PC-3 (cell line): ENCODE measurements at regions not wholly inside any gene's neighbourhood (a gene's known extent, or its start where the extent isn't known, plus 50 kb on each side); places are given as distances from the start of the nearest gene placed in this dataset.
A peak's percentile ranks its signal among the peaks of the same experiment; 100 is the strongest.

Experiments
- ATAC-seq: fragments of 200-7000 bp; cut with Tn5 transposase; 2 replicates; pipeline ENCODE4 v1.9.1; 2020; ENCODE audit warnings: mild to moderate bottlenecking, moderate library complexity
- BruUV-seq: library from RNA; stranded (reverse); fragments of 400-500 nt; replicated peaks from 2 replicates; lab custom pipeline; 2021; lab: Mats Ljungman, UMichigan
- CTCF ChIA-PET: fragments of 300-600 bp; sonication (Branson Sonifier 250); formaldehyde crosslinking; loops from one replicate; lab custom pipeline; 2022; ENCODE audit warnings: antibody characterized with exemption; lab: Charles Lee
- POLR2A ChIA-PET: fragments of 300-600 bp; sonication (Branson Sonifier 250); formaldehyde crosslinking; loops from one replicate; lab custom pipeline; 2022; ENCODE audit warnings: antibody characterized with exemption; ENCODE audit not compliant: unreplicated experiment; lab: Charles Lee
- DNase-seq: peaks from one replicate; pipeline ENCODE4 v3.0.0-alpha.2; 2015
- H2AFZ ChIP-seq: fragments of 300-600 bp; sonication (generic); 2 replicates; pipeline ENCODE4 v1.6.0; 2016; ENCODE audit warnings: antibody characterized with exemption, low read length
- H3F3A ChIP-seq: fragments of 300-600 bp; sonication (generic); one replicate; pipeline ENCODE4 v1.6.0; 2017; ENCODE audit warnings: antibody characterized with exemption, low read length, control low read depth, mild to moderate bottlenecking; ENCODE audit not compliant: unreplicated experiment
- H3K27ac ChIP-seq: fragments of 300-600 bp; sonication (generic); 2 replicates; pipeline ENCODE4 v1.5.1; 2016; ENCODE audit warnings: mild to moderate bottlenecking, low read length
- H3K27me3 ChIP-seq: fragments of 300-600 bp; sonication (generic); 2 replicates; pipeline ENCODE4 v1.6.1; 2016; ENCODE audit warnings: low read length, mixed read lengths
- H3K36me3 ChIP-seq: fragments of 300-600 bp; sonication (generic); 2 replicates; pipeline ENCODE4 v1.6.1; 2016; ENCODE audit warnings: low read depth, mixed run types, low read length, mixed read lengths
- H3K4me1 ChIP-seq: fragments of 300-600 bp; sonication (generic); 2 replicates; pipeline ENCODE4 v1.5.1; 2016; ENCODE audit warnings: low read length; ENCODE audit not compliant: insufficient read depth
- H3K4me2 ChIP-seq: fragments of 300-600 bp; sonication (generic); 2 replicates; pipeline ENCODE4 v1.6.0; 2016; ENCODE audit warnings: low read length
- H3K4me3 ChIP-seq: fragments of 300-600 bp; sonication (generic); 2 replicates; pipeline ENCODE4 v1.5.1; 2016; ENCODE audit warnings: mild to moderate bottlenecking, low read length, mixed read lengths
- H3K79me2 ChIP-seq: fragments of 300-600 bp; sonication (generic); 2 replicates; pipeline ENCODE4 v1.6.1; 2017; ENCODE audit warnings: low read length, mixed read lengths
- H3K9ac ChIP-seq: fragments of 300-600 bp; sonication (generic); 2 replicates; pipeline ENCODE4 v1.6.0; 2016; ENCODE audit warnings: mild to moderate bottlenecking, low read length
- H3K9me2 ChIP-seq: fragments of 300-600 bp; sonication (generic); replicated peaks from 2 replicates; pipeline ENCODE4 v1.6.1; 2016; ENCODE audit warnings: mixed run types, low read length, mixed read lengths
- H3K9me3 ChIP-seq: fragments of 300-600 bp; sonication (generic); 2 replicates; pipeline ENCODE4 v1.6.1; 2016; ENCODE audit warnings: low read length, mixed read lengths
- H4K20me1 ChIP-seq: fragments of 300-600 bp; sonication (generic); 2 replicates; pipeline ENCODE4 v1.6.1; 2016; ENCODE audit warnings: low read length, mixed read lengths
- CTCF ChIP-seq: fragments of 300-600 bp; sonication (generic); conservative IDR thresholded peaks from 2 replicates; pipeline ENCODE4 v1.5.1; 2017; ENCODE audit warnings: antibody characterized with exemption, low read depth, mild to moderate bottlenecking, low read length
- EZH2 ChIP-seq: fragments of 300-600 bp; sonication (generic); IDR thresholded peaks from one replicate; pipeline ENCODE4 v1.6.1; 2017; ENCODE audit warnings: antibody characterized with exemption, mild to moderate bottlenecking, low read length; ENCODE audit not compliant: unreplicated experiment
- EZH2phosphoT487 ChIP-seq: fragments of 300-600 bp; sonication (generic); IDR thresholded peaks from 2 replicates; pipeline ENCODE4 v1.6.1; 2018; ENCODE audit warnings: mild to moderate bottlenecking, antibody characterized with exemption, low read length, borderline replicate concordance
- intact Hi-C: fragments of 100-400 bp; cut with micrococcal nuclease; formaldehyde crosslinking; loops from 2 replicates; pipeline ENCODE4 v1.9.0; 2023

- CTCF ChIA-PET: no interaction called here
- no peak overlapping the region for H2AFZ ChIP-seq
- peak overlapping the region; percentile 68 for H3K4me2 ChIP-seq
- no peaks in the 10 kb centered on the region for H3K36me3 ChIP-seq
- H3K9ac ChIP-seq: peak overlapping the region; percentile 30; the same call in 1 of the 2 replicates
- peak overlapping the region; percentile 83 for H3K27ac ChIP-seq
- ATAC-seq (peak; percentile 74), DNase-seq (peak; percentile 89)
- H3K79me2 ChIP-seq: no peaks in the 10 kb centered on the region
- H3K4me1 ChIP-seq: peaks cover 64% of the 10 kb centered on the region
- intact Hi-C loops: loop anchor here (10.0 kb wide), 1 partner anchor 747 kb away; no protein-coding TSS in a partner anchor
- no peaks in the 10 kb centered on the region for H3K9me3 ChIP-seq
- BruUV-seq: no TSS peak
- POLR2A ChIA-PET: no interaction called here
- H3K27me3 ChIP-seq: no peaks in the 10 kb centered on the region
- TF ChIP-seq EZH2 (no peak), CTCF (no peak), EZH2phosphoT487 (no peak)
- peaks cover 13% of the 10 kb centered on the region for H3F3A ChIP-seq
- no peaks in the 10 kb centered on the region for H4K20me1 ChIP-seq
- peak overlapping the region; percentile 9; the same call in 1 of the 2 replicates for H3K4me3 ChIP-seq
- H3K9me2 ChIP-seq: no peaks in the 10 kb centered on the region
Observed at GRCh38 chr13:110012102-110012739, 225.8 kb upstream of the IRS2 start.

DNA sequence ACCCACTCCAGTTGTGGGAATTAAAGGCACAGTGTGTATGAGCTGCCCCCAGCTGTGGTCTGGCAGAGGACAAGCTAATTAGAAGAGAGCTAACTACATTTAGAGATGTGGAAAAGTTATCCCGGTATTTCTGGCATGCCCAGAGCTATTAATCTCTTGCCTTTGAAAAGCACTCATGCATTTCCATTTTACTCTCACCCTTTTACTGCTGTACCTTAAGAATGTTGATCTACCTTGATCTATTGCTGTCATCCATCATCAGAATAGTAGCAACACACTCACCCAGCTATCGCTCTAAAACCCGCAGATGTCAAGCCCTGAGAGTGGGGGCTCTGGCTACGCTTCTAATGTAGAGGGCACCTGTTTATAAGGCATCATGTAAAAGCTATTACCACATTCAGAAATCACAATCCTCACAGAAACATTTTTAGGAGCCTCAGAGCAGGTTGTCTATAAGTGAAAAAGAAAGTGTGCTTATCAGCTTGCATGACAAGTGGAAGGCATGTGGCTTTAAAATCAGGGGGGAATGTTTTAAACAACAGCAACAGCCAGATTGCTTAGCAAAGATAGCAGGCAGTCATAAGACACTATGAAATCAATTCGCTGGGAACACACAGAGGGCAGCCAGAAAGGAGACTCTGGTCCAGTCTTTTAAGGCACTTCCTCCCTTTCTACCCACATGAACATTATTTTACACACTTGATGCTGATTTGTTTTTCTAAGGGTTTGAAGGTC is 224.2 kb upstream of the IRS2 start:
- ATAC-seq: no peak
- CTCF ChIA-PET: interaction anchor here (0.6 kb wide), 1 partner anchor 112 kb away, joined by 3 read pairs; no protein-coding TSS in a partner anchor

More for the DNA sequence above, 224.2 kb upstream of the IRS2 start:
- intact Hi-C loops: loop anchor here (10.0 kb wide), 1 partner anchor 746 kb away; no protein-coding TSS in a partner anchor
- Histone ChIP-seq H3K27ac (no peak overlapping the region), H3K4me1 (peaks cover 60% of the 10 kb centered on the region), H3K79me2 (no peaks in the 10 kb centered on the region), H3K9me3 (no peaks in the 10 kb centered on the region), H2AFZ (no peak overlapping the region), H4K20me1 (no peaks in the 10 kb centered on the region), H3K9ac (no peak overlapping the region), H3K4me3 (no peak overlapping the region), H3K27me3 (no peaks in the 10 kb centered on the region), H3K9me2 (no peaks in the 10 kb centered on the region), H3K36me3 (no peaks in the 10 kb centered on the region), H3K4me2 (no peak overlapping the region), H3F3A (peaks cover 8% of the 10 kb centered on the region)
- no TSS peak for BruUV-seq
- POLR2A ChIA-PET: interaction anchor here (0.5 kb wide), 1 partner anchor 75 kb away, joined by 4 read pairs; no protein-coding TSS in a partner anchor
- TF ChIP-seq EZH2phosphoT487 (no peak), CTCF (no peak), EZH2 (no peak)
- no peak for DNase-seq
